ENCODE measurements at regions not wholly inside any gene's neighbourhood (a gene's known extent, or its start where the extent isn't known, plus 50 kb on each side); places are given as distances from the start of the nearest gene placed in this dataset.

DNA sequence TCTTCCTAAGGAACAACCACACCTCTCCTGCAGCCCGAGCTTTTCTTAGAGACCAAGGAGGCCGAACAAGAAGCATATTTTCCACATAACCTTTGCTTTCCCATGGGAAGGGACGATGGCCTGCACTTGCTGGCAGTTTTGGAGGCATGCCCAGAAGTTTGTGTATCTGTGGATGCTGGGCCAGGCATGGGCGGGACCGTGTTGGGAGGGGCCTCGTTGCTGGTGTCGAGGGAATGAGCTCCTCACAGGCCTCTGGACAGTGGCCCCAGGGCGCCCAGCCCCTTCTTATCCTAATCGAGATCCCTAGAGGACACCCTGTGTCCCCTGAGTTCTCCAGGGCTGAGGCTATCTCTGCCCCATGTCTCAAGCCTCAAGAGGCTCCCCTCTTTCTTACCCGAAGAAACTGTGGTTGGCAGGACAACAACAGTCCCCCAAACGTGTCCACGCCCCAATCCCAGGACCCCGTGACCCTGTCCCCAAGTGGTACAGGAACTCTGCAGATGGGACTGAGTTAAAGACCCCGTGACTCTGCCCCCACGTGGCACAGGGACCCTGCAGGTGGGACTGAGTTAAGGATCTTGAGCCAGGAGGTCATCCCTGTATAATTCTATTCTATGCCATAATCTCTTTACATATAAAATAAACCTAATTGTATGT is 99.5 kb upstream of the BHLHE23 start:
- TF ChIP-seq, protein P1, sequence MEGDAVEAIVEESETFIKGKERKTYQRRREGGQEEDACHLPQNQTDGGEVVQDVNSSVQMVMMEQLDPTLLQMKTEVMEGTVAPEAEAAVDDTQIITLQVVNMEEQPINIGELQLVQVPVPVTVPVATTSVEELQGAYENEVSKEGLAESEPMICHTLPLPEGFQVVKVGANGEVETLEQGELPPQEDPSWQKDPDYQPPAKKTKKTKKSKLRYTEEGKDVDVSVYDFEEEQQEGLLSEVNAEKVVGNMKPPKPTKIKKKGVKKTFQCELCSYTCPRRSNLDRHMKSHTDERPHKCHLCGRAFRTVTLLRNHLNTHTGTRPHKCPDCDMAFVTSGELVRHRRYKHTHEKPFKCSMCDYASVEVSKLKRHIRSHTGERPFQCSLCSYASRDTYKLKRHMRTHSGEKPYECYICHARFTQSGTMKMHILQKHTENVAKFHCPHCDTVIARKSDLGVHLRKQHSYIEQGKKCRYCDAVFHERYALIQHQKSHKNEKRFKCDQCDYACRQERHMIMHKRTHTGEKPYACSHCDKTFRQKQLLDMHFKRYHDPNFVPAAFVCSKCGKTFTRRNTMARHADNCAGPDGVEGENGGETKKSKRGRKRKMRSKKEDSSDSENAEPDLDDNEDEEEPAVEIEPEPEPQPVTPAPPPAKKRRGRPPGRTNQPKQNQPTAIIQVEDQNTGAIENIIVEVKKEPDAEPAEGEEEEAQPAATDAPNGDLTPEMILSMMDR (IDR thresholded peaks at IDR 0.05) = no peak
- TF ChIP-seq POLR2A (IDR thresholded peaks at IDR 0.05; ENCODE audit: low read depth) = no peak
- no peak for TF ChIP-seq EP300 (IDR thresholded peaks at IDR 0.05)
